ENCODE measurements at regions not wholly inside any gene's neighbourhood (a gene's known extent, or its start where the extent isn't known, plus 50 kb on each side); places are given as distances from the start of the nearest gene placed in this dataset.

DNA sequence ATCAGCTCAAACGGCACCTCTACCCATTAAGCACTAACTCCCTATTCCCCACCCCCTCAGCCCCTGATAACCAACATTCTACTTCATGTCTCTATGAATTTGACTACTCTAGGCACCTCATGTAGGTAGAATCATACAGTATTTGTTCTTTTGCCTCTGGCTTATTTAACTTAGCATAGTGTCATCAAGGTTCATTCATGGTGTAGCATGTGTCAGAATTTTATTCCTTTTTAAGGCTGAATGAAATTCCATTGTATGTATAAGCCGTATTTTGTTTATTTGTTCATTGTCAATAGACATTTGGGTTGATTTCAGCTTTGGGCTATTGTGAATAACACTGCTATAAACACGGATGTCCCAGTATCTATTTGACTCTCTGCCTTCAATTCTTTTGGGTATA lies 794.9 kb upstream of the SOX9 start:
- TF ChIP-seq, protein P1, sequence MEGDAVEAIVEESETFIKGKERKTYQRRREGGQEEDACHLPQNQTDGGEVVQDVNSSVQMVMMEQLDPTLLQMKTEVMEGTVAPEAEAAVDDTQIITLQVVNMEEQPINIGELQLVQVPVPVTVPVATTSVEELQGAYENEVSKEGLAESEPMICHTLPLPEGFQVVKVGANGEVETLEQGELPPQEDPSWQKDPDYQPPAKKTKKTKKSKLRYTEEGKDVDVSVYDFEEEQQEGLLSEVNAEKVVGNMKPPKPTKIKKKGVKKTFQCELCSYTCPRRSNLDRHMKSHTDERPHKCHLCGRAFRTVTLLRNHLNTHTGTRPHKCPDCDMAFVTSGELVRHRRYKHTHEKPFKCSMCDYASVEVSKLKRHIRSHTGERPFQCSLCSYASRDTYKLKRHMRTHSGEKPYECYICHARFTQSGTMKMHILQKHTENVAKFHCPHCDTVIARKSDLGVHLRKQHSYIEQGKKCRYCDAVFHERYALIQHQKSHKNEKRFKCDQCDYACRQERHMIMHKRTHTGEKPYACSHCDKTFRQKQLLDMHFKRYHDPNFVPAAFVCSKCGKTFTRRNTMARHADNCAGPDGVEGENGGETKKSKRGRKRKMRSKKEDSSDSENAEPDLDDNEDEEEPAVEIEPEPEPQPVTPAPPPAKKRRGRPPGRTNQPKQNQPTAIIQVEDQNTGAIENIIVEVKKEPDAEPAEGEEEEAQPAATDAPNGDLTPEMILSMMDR (IDR thresholded peaks at IDR 0.05), result no peak
- TF ChIP-seq POLR2A (IDR thresholded peaks at IDR 0.05) (no peak), POLR2AphosphoS5 (IDR thresholded peaks at IDR 0.05) (no peak)
